NCI-H1105 (cell line): ENCODE measurements at regions not wholly inside any gene's neighbourhood (a gene's known extent, or its start where the extent isn't known, plus 50 kb on each side); places are given as distances from the start of the nearest gene placed in this dataset.
"Not testable (repeated sequence)": the region's sequence is repeated elsewhere in the genome, so short reads cannot be mapped to it uniquely, and the experiment has no call there.

ENCODE experiments used
- DNase-seq: peaks from one replicate; lab custom pipeline; 2025; lab: John Stamatoyannopoulos, UW

GRCh38 chr11:87970762-87971161 lies 204.5 kb downstream of the RAB38 start:
- DNase-seq, result no peak

- no peak for DNase-seq
Measured at GRCh38 chr11:87967459-87967858, 207.8 kb downstream of the RAB38 start.

DNA sequence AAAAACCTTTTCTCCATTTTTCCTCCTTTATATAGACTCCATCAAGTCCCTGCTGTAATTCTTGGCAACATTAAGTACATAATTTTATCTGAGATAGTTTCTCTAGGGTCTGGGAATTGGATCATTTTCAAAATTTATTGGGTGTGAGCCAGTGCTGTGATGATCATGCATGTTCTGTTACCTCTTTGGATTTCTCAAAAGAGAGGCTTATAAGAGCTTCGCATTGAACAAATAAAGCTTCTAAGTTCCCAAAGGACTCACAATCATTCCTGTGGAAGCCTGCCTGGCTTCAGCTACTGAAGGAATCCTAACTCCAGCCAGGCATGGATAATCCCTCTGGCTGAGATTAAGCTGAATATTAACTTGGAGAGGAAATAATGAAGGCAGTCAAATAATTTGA lies 208.5 kb downstream of the RAB38 start:
- DNase-seq, result peak; percentile 56

DNA sequence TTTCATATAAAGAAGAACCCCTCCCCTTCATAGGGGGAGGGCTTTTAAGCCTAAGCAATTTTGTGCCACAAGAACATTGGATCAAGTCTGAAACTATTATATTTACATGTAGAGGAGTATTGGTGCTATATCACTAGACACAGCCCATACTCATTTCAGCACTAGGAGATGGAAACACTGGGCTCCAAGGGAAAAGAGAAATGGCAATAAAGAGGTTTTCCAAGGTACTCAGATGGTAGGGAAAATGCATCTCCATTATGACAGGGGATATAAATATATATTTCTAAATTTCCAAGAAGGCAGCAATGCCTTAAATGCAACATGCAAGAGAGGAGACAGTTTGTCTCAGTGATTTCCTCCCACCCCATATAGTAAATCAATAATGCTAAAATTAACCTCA lies 209.0 kb downstream of the RAB38 start:
- no peak for DNase-seq

DNA sequence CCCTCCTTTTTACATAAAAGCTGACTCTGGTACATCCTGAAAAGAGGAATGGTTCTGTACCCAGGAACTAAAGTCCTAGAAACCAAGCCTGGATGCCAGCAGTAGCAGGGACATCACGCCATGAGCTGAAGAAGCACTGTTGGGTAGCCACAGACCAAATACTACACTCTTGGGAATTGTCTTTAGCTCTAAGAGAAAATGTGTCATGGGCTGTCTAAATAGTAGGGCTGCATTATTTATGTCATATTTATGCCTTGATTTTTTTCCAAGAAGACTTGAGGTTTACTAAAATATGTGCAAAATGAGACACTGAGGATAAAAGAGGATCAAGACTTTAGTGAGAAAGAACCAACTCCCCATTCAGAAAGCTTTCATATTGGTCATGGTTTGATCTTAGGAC lies 213.6 kb downstream of the RAB38 start:
- no peak for DNase-seq

DNA sequence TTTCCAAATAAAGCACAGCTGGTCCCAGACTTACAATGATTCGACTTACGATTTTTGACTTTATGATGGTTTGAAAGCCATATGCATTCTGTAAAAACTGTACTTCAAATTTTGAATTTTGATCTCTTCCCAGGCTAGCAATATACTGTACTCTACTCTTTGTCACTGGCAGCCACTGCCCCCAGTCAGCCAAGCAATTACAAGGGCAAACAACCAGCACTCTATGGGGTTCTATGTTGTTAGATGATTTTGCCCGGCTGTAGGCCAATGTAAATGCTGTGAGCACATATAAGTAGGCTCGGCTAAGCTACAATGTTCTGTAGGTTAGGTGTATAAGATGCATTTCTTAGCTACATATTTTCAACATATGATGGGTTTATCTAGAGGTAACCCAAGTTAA lies 217.3 kb downstream of the RAB38 start:
- no peak for DNase-seq

DNA sequence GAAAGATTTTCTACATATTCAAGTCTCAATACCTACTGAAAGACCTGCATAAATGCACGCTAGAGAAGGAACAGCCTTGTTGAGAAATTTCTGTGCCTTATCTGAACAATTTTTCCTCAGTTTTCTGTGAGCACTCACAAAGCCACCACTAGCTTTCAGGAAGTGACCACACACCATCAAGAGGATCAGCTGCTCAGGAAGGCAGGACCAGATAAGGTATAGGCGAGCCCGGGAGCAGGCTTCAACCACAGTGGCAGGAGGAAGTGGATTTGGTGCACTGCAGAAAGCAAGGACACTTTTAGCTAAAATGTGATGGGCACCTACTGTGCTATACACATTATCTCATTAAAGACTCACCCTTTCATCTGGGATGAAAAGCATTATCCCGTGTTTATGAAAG lies 220.8 kb downstream of the RAB38 start:
- DNase-seq, result no peak

GRCh38 chr11:87942786-87943185 lies 232.5 kb downstream of the RAB38 start:
- DNase-seq, result no peak

DNA sequence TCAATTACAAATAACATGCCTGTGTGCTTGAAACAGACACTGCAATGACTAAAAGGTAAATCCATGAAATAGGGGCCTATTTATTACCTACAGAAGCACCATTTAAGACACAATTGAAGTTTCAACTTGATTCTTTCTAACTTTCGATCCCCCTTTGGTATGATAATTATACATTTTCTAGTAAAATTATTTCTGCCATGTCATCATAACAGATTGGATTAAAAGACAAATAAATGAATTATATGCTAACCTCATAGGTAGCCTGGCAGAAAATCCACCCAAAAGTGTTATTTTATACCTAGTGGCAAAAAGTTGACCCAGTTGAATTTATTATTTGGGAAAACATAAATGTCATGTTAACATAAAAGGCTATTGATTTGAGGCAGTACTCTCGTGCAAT lies 241.1 kb downstream of the RAB38 start:
- DNase-seq, result no peak

- no peak for DNase-seq
Measured at GRCh38 chr11:87926250-87926970, 248.8 kb downstream of the RAB38 start.

GRCh38 chr11:87924125-87924524 lies 251.1 kb downstream of the RAB38 start:
- DNase-seq, result no peak

GRCh38 chr11:87917111-87917510 lies 258.1 kb downstream of the RAB38 start:
- no peak for DNase-seq

GRCh38 chr11:87909178-87909577 lies 266.1 kb downstream of the RAB38 start:
- no peak for DNase-seq

DNA sequence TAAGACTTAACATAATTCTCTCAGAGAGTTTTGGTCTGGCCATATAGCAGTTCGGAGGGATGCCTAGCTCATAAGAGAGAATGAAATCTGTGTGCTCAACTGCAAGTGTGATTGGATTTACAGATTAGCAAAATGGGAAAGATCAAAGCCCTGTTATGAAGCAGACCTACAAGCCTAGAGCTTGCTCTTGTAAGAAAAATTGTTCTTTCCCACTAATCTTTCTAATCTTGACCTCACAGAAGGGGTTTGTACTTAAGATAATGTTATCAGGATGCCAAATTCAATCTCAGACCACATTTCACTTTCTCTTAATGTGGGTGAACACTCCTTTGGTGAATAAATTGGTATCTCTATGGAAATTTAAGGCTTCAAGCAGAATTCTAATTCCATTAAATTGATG lies 267.2 kb downstream of the RAB38 start:
- DNase-seq, result no peak

- no peak for DNase-seq
Measured at GRCh38 chr11:87903345-87903744, 271.9 kb downstream of the RAB38 start.

DNA sequence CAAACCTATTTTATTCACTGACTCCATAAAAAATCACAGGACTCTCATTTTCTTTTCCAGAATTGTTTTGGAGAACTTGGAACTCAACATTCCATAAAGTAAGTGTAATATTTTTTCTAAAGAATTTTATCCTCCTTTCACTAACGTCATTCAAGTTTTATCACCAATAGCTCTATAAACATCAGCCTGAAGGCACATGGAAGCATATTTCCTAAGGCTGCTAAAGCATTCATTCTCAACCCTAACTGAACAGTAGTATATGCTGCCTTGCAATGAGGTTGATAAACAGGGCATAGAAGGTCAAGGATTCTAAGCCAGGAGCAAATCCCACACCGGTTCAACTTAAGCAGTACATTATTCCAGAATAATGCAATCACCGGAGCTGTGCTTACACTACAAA lies 273.9 kb downstream of the RAB38 start:
- no peak for DNase-seq

- DNase-seq, result no peak
Measured at GRCh38 chr11:87897921-87898320, 277.3 kb downstream of the RAB38 start.

- no peak for DNase-seq
Measured at GRCh38 chr11:87897071-87897470, 278.2 kb downstream of the RAB38 start.

- DNase-seq, result no peak
Measured at GRCh38 chr11:87894961-87895360, 280.3 kb downstream of the RAB38 start.

- no peak for DNase-seq
Measured at GRCh38 chr11:87892291-87892690, 283.0 kb downstream of the RAB38 start.

DNA sequence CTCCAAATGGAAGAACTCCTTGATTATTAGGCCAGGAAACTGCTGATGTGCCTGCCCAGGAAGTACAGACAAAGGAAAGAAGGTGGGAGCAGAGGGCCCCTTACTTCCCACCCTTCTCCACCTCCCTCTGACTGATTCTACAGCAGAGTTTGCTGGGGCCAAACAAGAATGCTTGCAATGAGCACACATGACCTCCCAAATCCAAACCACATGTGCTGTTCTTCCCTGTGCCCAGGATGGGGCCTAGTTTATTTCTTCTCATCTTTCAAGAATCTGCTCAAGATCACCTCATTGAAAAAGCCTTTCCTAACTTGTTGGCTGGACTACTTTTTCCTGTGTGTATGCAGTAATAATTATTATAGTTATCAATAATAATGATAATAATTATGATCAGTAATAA lies 286.1 kb downstream of the RAB38 start:
- DNase-seq, result no peak

GRCh38 chr11:87885084-87885483 lies 290.2 kb downstream of the RAB38 start:
- DNase-seq, result not testable (repeated sequence)

DNA sequence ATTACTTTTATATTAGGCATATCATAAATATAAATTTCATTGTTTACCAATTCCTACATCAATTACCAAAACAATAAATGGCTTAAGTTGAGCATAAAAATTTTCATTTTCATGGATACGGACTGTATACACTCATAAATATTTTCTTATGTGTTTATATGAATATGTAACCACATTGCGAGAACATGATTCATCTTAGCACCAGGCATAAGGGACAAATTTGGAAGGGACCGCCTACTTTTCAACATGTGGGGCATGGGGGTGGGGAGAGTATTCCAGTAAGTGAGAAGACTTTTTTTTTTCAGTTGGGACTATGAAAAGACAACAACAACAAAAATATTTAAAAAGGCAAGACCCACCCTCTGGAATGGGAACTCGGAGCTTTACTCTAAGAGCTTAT lies 296.1 kb downstream of the RAB38 start:
- no peak for DNase-seq

- peak; percentile 36 for DNase-seq
Measured at GRCh38 chr11:87878373-87878825, 296.8 kb downstream of the RAB38 start.
